ENCODE measurements at regions not wholly inside any gene's neighbourhood (a gene's known extent, or its start where the extent isn't known, plus 50 kb on each side); places are given as distances from the start of the nearest gene placed in this dataset.
"Not testable (repeated sequence)": the region's sequence is repeated elsewhere in the genome, so short reads cannot be mapped to it uniquely, and the experiment has no call there.

GRCh38 chr10:101280511-101280910, 51.2 kb upstream of the LBX1 start:
- DNase-seq (ENCODE audit: low read depth in 2 of 2): no peak

- not testable (repeated sequence) for DNase-seq (ENCODE audit: low read depth in 2 of 2)
These were observed 51.7 kb upstream of the LBX1 start for GRCh38 chr10:101280921-101281320.

GRCh38 chr10:101282947-101283346, 53.7 kb upstream of the LBX1 start:
- no peak for DNase-seq (ENCODE audit: low read depth in 2 of 2)

- no peak for DNase-seq (ENCODE audit: low read depth in 2 of 2)
These were observed 54.5 kb upstream of the LBX1 start for GRCh38 chr10:101283762-101284100.

GRCh38 chr10:101284101-101284743, 55.0 kb upstream of the LBX1 start:
- no peak for DNase-seq (ENCODE audit: low read depth in 2 of 2)

GRCh38 chr10:101284744-101285463, 55.6 kb upstream of the LBX1 start:
- no peak for DNase-seq (ENCODE audit: low read depth in 2 of 2)

GRCh38 chr10:101285519-101286070, 56.3 kb upstream of the LBX1 start:
- DNase-seq (ENCODE audit: low read depth in 2 of 2): no peak

GRCh38 chr10:101286248-101287046, 57.2 kb upstream of the LBX1 start:
- DNase-seq (ENCODE audit: low read depth in 2 of 2): no peak

GRCh38 chr10:101287183-101287996, 58.1 kb upstream of the LBX1 start:
- no peak for DNase-seq (ENCODE audit: low read depth in 2 of 2)

- DNase-seq (ENCODE audit: low read depth in 2 of 2): no peak
These were observed 58.9 kb upstream of the LBX1 start for GRCh38 chr10:101287997-101288635.

GRCh38 chr10:101289541-101289940, 60.3 kb upstream of the LBX1 start:
- no peak for DNase-seq (ENCODE audit: low read depth in 2 of 2)

- DNase-seq (ENCODE audit: low read depth in 2 of 2): no peak
These were observed 61.2 kb upstream of the LBX1 start for GRCh38 chr10:101290431-101290830.

GRCh38 chr10:101290881-101291280, 61.6 kb upstream of the LBX1 start:
- no peak for DNase-seq (ENCODE audit: low read depth in 2 of 2)

- peak; percentile 35 to 37 for DNase-seq (ENCODE audit: low read depth in 2 of 2)
These were observed 62.3 kb upstream of the LBX1 start for GRCh38 chr10:101291331-101292193.

GRCh38 chr10:101292194-101293006, 61.6 kb upstream of the BTRC start:
- no peak for DNase-seq (ENCODE audit: low read depth in 2 of 2)

- DNase-seq (ENCODE audit: low read depth in 2 of 2): no peak
These were observed 60.8 kb upstream of the BTRC start for GRCh38 chr10:101293007-101293723.

GRCh38 chr10:101294109-101294508, 59.9 kb upstream of the BTRC start:
- no peak for DNase-seq (ENCODE audit: low read depth in 2 of 2)

- no peak for DNase-seq (ENCODE audit: low read depth in 2 of 2)
These were observed 58.7 kb upstream of the BTRC start for GRCh38 chr10:101295261-101295660.
